ENCODE measurements at regions not wholly inside any gene's neighbourhood (a gene's known extent, or its start where the extent isn't known, plus 50 kb on each side); places are given as distances from the start of the nearest gene placed in this dataset.

DNA sequence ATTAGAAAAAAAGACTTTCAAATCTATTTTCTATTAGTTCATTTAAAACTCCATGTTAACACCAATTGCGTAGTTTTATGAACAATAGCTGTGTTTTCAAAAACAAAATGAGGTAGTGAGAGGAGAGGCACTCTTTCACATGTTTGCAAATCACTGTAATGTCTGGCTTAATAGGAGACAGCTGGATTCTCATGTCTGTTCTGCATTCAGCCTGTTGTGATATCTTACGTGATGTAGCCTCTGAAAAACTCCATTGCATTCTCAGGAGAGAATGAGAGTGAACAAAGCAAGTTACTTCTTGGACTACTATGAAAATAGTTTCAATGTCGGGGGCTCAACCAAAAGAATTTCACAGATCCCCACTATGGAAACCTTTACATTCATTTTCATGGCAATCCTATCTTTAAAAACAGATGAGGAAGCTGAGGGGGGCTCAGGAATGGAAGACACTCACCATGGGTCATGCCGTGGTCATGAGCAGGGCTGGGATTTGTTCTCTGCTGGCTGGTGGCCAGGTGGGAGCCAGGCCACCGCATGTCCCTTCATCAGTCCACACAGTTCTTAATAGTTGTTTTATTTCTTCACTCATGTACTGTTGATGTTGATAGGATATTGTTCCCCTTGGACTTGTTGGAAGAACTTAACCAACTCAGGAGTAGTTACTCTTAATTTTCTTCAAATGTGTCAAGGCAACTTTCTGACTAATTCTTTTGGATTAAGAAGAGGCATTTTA, 346.2 kb upstream of the FAR2 start:
- TF ChIP-seq, protein P1, sequence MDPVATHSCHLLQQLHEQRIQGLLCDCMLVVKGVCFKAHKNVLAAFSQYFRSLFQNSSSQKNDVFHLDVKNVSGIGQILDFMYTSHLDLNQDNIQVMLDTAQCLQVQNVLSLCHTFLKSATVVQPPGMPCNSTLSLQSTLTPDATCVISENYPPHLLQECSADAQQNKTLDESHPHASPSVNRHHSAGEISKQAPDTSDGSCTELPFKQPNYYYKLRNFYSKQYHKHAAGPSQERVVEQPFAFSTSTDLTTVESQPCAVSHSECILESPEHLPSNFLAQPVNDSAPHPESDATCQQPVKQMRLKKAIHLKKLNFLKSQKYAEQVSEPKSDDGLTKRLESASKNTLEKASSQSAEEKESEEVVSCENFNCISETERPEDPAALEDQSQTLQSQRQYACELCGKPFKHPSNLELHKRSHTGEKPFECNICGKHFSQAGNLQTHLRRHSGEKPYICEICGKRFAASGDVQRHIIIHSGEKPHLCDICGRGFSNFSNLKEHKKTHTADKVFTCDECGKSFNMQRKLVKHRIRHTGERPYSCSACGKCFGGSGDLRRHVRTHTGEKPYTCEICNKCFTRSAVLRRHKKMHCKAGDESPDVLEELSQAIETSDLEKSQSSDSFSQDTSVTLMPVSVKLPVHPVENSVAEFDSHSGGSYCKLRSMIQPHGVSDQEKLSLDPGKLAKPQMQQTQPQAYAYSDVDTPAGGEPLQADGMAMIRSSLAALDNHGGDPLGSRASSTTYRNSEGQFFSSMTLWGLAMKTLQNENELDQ (tag by site-specific recombination; IDR thresholded peaks at IDR 0.05; ENCODE audit: low read depth) = no peak
- TF ChIP-seq ZNF140 (tag by site-specific recombination; IDR thresholded peaks at IDR 0.05) = no peak
- TF ChIP-seq HOXA7 (CRISPR knock-in tag; IDR thresholded peaks at IDR 0.05; ENCODE audit: borderline replicate concordance) = no peak
- TF ChIP-seq OSR2 (tag by site-specific recombination; IDR thresholded peaks at IDR 0.05) = no peak
- TF ChIP-seq BCL11B (tag by site-specific recombination; IDR thresholded peaks at IDR 0.05; ENCODE audit: low read depth) = no peak
- TF ChIP-seq ZNF629 (tag by site-specific recombination; IDR thresholded peaks at IDR 0.05) = no peak
- TF ChIP-seq, protein P2, sequence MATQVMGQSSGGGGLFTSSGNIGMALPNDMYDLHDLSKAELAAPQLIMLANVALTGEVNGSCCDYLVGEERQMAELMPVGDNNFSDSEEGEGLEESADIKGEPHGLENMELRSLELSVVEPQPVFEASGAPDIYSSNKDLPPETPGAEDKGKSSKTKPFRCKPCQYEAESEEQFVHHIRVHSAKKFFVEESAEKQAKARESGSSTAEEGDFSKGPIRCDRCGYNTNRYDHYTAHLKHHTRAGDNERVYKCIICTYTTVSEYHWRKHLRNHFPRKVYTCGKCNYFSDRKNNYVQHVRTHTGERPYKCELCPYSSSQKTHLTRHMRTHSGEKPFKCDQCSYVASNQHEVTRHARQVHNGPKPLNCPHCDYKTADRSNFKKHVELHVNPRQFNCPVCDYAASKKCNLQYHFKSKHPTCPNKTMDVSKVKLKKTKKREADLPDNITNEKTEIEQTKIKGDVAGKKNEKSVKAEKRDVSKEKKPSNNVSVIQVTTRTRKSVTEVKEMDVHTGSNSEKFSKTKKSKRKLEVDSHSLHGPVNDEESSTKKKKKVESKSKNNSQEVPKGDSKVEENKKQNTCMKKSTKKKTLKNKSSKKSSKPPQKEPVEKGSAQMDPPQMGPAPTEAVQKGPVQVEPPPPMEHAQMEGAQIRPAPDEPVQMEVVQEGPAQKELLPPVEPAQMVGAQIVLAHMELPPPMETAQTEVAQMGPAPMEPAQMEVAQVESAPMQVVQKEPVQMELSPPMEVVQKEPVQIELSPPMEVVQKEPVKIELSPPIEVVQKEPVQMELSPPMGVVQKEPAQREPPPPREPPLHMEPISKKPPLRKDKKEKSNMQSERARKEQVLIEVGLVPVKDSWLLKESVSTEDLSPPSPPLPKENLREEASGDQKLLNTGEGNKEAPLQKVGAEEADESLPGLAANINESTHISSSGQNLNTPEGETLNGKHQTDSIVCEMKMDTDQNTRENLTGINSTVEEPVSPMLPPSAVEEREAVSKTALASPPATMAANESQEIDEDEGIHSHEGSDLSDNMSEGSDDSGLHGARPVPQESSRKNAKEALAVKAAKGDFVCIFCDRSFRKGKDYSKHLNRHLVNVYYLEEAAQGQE (tag by site-specific recombination; IDR thresholded peaks at IDR 0.05) = no peak
- TF ChIP-seq KLF9 (tag by site-specific recombination; IDR thresholded peaks at IDR 0.05; ENCODE audit: low read depth) = no peak
- TF ChIP-seq, protein P3, sequence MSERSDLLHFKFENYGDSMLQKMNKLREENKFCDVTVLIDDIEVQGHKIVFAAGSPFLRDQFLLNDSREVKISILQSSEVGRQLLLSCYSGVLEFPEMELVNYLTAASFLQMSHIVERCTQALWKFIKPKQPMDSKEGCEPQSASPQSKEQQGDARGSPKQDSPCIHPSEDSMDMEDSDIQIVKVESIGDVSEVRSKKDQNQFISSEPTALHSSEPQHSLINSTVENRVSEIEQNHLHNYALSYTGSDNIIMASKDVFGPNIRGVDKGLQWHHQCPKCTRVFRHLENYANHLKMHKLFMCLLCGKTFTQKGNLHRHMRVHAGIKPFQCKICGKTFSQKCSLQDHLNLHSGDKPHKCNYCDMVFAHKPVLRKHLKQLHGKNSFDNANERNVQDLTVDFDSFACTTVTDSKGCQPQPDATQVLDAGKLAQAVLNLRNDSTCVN (tag by site-specific recombination; optimal IDR thresholded peaks at IDR 0.05) = no peak
- TF ChIP-seq, protein P4, sequence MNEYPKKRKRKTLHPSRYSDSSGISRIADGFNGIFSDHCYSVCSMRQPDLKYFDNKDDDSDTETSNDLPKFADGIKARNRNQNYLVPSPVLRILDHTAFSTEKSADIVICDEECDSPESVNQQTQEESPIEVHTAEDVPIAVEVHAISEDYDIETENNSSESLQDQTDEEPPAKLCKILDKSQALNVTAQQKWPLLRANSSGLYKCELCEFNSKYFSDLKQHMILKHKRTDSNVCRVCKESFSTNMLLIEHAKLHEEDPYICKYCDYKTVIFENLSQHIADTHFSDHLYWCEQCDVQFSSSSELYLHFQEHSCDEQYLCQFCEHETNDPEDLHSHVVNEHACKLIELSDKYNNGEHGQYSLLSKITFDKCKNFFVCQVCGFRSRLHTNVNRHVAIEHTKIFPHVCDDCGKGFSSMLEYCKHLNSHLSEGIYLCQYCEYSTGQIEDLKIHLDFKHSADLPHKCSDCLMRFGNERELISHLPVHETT (tag by site-specific recombination; IDR thresholded peaks at IDR 0.05) = no peak
- TF ChIP-seq, protein P5, sequence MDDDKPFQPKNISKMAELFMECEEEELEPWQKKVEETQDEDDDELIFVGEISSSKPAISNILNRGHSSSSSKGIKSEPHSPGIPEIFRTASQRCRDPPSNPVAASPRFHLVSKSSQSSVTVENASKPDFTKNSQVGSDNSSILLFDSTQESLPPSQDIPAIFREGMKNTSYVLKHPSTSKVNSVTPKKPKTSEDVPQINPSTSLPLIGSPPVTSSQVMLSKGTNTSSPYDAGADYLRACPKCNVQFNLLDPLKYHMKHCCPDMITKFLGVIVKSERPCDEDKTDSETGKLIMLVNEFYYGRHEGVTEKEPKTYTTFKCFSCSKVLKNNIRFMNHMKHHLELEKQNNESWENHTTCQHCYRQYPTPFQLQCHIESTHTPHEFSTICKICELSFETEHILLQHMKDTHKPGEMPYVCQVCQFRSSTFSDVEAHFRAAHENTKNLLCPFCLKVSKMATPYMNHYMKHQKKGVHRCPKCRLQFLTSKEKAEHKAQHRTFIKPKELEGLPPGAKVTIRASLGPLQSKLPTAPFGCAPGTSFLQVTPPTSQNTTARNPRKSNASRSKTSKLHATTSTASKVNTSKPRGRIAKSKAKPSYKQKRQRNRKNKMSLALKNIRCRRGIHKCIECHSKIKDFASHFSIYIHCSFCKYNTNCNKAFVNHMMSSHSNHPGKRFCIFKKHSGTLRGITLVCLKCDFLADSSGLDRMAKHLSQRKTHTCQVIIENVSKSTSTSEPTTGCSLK (tag by site-specific recombination; IDR thresholded peaks at IDR 0.05) = no peak
- TF ChIP-seq ZNF24 (tag by site-specific recombination; IDR thresholded peaks at IDR 0.05) = no peak
- no peak overlapping the region for H3K27ac ChIP-seq (ENCODE audit: extremely low read depth, low read depth, low read length)
- no peak overlapping the region for H3K4me3 ChIP-seq (ENCODE audit: low read depth, low read length)
- ChIA-PET POLR2A (no interaction called here), CTCF (no interaction called here)
- H3K9me3 ChIP-seq (ENCODE audit: control insufficient read depth, insufficient read depth, low read depth, low read length) = no peaks in the 10 kb centered on the region
- H3K36me3 ChIP-seq (ENCODE audit: control insufficient read depth in 2 of 2, insufficient read depth in 1 of 2, low read length in 2 of 2) = no peaks in the 10 kb centered on the region
- H3K4me1 ChIP-seq (ENCODE audit: control insufficient read depth, insufficient read depth, low read length) = no peaks in the 10 kb centered on the region

DNA sequence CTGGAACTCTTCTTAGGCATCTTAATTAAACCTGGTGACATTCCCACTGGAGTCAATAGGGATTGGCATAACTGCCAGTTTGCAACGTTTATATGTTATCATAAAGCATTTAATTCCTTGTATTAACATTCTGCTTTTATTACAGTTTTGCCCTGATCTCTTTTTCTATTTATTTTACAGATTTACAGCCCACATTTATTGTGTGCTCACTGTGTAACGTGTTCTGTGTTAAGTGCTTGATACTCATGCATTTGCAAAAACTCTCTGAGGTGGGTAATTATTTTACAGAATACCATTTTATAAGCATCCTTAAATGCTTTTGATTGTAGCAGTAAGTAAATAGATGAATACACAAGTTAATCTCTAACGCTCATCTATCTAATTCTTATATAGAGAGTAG, 341.5 kb upstream of the FAR2 start:
- Histone ChIP-seq H3K4me3 (ENCODE audit: low read depth, low read length) (no peak overlapping the region), H3K27ac (ENCODE audit: extremely low read depth, low read depth, low read length) (no peak overlapping the region), H3K9me3 (ENCODE audit: control insufficient read depth, insufficient read depth, low read depth, low read length) (no peaks in the 10 kb centered on the region), H3K4me1 (ENCODE audit: control insufficient read depth, insufficient read depth, low read length) (no peaks in the 10 kb centered on the region), H3K36me3 (ENCODE audit: control insufficient read depth in 2 of 2, insufficient read depth in 1 of 2, low read length in 2 of 2) (no peaks in the 10 kb centered on the region)
- ChIA-PET POLR2A (no interaction called here), CTCF (no interaction called here)
- TF ChIP-seq ZNF202 (tag by site-specific recombination; IDR thresholded peaks at IDR 0.05; ENCODE audit: borderline replicate concordance) (no peak), ZNF530 (tag by site-specific recombination; IDR thresholded peaks at IDR 0.05; ENCODE audit: low read depth) (no peak), WT1 (tag by site-specific recombination; IDR thresholded peaks at IDR 0.05) (no peak), ZNF501 (tag by site-specific recombination; IDR thresholded peaks at IDR 0.05) (no peak), ZNF76 (tag by site-specific recombination; IDR thresholded peaks at IDR 0.05; ENCODE audit: borderline replicate concordance, low read depth) (no peak), ZNF324 (tag by site-specific recombination; IDR thresholded peaks at IDR 0.05) (no peak), ZBTB7A (tag by site-specific recombination; IDR thresholded peaks at IDR 0.05; ENCODE audit: low read depth) (no peak), ZNF169 (tag by site-specific recombination; IDR thresholded peaks at IDR 0.05) (no peak), REPIN1 (tag by site-specific recombination; IDR thresholded peaks at IDR 0.05; ENCODE audit: low read depth) (no peak), ZNF404 (tag by site-specific recombination; IDR thresholded peaks at IDR 0.05) (no peak), ZNF560 (tag by site-specific recombination; IDR thresholded peaks at IDR 0.05; ENCODE audit: borderline replicate concordance) (no peak), GLI2 (tag by site-specific recombination; IDR thresholded peaks at IDR 0.05; ENCODE audit: borderline replicate concordance, low read depth) (no peak), ZNF239 (tag by site-specific recombination; IDR thresholded peaks at IDR 0.05) (no peak)

Measured in HEK293 (cell line).